SU-DHL-6 (cell line): ENCODE measurements at regions not wholly inside any gene's neighbourhood (a gene's known extent, or its start where the extent isn't known, plus 50 kb on each side); places are given as distances from the start of the nearest gene placed in this dataset.

Experiments used
- EZH2phosphoT487 ChIP-seq: fragments of 200-600 bp; sonication (generic), shearing (Covaris generic); conservative IDR thresholded peaks from 2 replicates; pipeline ENCODE4 v1.6.1; 2018; ENCODE audit warnings: mild to moderate bottlenecking, antibody characterized with exemption, low read length, moderate library complexity, mixed read lengths
- TF ChIP-seq, protein P1 (sequence below): fragments of 200-600 bp; sonication (generic); IDR thresholded peaks from one replicate; pipeline ENCODE4 v1.5.1; 2017; ENCODE audit warnings: antibody characterized with exemption, mild to moderate bottlenecking, low read length, moderate library complexity; ENCODE audit not compliant: insufficient read depth, poor library complexity, severe bottlenecking

DNA sequence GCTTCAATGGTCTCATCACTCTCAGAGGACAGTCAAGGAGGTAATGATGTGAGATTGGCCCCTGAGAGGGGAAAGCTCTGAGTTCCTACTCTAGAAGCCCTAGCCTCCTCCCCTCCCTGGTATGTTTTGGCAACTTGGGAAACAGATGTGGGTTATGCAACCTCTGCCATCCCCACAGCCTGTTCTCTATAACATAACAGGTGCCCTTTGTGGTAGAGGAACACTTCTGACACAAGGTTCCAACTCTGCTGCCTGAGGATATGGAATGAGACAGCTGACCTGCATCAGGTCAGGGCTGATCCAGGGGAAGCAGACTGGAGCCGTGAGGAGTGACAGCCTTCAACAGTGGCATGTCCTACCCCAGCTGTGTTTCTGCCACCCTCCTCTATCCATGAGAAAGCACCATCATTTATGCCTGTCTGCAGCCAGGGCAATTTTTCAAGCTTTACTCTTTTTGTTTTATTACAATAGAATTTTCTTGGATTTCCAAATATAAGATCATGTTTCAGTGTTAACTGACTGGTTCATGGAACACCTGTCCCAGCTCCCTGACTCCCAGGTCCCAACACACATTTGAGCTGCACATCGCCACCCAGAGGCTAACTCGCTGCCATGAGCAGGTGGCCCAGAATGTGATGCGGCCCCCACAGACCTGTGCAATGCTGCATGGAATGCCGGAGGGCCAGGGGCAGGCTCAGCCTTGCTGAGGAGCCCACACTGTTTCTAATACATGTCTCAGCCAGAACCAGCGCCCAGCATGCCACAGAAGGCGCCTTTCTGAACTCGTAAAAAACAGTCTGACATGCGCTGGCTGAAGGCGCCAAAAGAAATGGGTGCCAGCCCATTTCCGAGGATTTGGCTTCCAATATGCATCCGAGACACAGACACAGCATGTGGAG, 124.8 kb upstream of the CHST15 start:
- TF ChIP-seq, protein P1, sequence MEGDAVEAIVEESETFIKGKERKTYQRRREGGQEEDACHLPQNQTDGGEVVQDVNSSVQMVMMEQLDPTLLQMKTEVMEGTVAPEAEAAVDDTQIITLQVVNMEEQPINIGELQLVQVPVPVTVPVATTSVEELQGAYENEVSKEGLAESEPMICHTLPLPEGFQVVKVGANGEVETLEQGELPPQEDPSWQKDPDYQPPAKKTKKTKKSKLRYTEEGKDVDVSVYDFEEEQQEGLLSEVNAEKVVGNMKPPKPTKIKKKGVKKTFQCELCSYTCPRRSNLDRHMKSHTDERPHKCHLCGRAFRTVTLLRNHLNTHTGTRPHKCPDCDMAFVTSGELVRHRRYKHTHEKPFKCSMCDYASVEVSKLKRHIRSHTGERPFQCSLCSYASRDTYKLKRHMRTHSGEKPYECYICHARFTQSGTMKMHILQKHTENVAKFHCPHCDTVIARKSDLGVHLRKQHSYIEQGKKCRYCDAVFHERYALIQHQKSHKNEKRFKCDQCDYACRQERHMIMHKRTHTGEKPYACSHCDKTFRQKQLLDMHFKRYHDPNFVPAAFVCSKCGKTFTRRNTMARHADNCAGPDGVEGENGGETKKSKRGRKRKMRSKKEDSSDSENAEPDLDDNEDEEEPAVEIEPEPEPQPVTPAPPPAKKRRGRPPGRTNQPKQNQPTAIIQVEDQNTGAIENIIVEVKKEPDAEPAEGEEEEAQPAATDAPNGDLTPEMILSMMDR, result no peak
- TF ChIP-seq EZH2phosphoT487, result no peak
